Neural progenitor cell (in vitro differentiated cells): ENCODE measurements at regions not wholly inside any gene's neighbourhood (a gene's known extent, or its start where the extent isn't known, plus 50 kb on each side); places are given as distances from the start of the nearest gene placed in this dataset.

ENCODE experiments used
- DNase-seq: peaks from one replicate; pipeline ENCODE4 v3.0.0-alpha.2; 2016; ENCODE audit warnings: low spot score
- H2AFZ ChIP-seq: fragments of 200-600 bp; sonication (generic); replicated peaks from 2 replicates; pipeline ENCODE4 v1.6.1; 2016; ENCODE audit warnings: antibody characterized with exemption
- H3F3A ChIP-seq: fragments of 200-600 bp; sonication (generic); 2 replicates; pipeline ENCODE4 v1.6.1; 2016; ENCODE audit warnings: antibody characterized with exemption, low read depth
- H3K27ac ChIP-seq: fragments of 200-600 bp; sonication (generic); 2 replicates; pipeline ENCODE4 v1.5.1; 2016; ENCODE audit warnings: mild to moderate bottlenecking
- H3K27me3 ChIP-seq: fragments of 200-600 bp; sonication (generic); 2 replicates; pipeline ENCODE4 v1.6.1; 2016; ENCODE audit warnings: mild to moderate bottlenecking, moderate library complexity
- H3K36me3 ChIP-seq: fragments of 200-600 bp; sonication (generic); 2 replicates; pipeline ENCODE4 v1.5.1; 2016
- H3K4me1 ChIP-seq: fragments of 200-600 bp; sonication (generic); 2 replicates; pipeline ENCODE4 v1.6.1; 2016; ENCODE audit warnings: mixed run types
- H3K4me2 ChIP-seq: fragments of 200-600 bp; sonication (generic); 2 replicates; pipeline ENCODE4 v1.6.1; 2016
- H3K4me3 ChIP-seq: fragments of 200-600 bp; sonication (generic); 2 replicates; pipeline ENCODE4 v1.5.1; 2016
- H3K79me2 ChIP-seq: fragments of 200-600 bp; sonication (generic); 2 replicates; pipeline ENCODE4 v1.6.1; 2016; ENCODE audit warnings: low read depth
- H3K9ac ChIP-seq: fragments of 200-600 bp; sonication (generic); 2 replicates; pipeline ENCODE4 v1.6.1; 2016
- H3K9me3 ChIP-seq: fragments of 200-600 bp; sonication (generic); 2 replicates; pipeline ENCODE4 v1.5.1; 2016; ENCODE audit warnings: low read depth
- H4K20me1 ChIP-seq: fragments of 200-600 bp; sonication (generic); 2 replicates; pipeline ENCODE4 v1.6.1; 2016; ENCODE audit warnings: low read depth
- H3K27ac Mint-ChIP-seq: 3 replicates; pipeline ENCODE4 v1.8.0; 2021; ENCODE audit warnings: mixed read lengths
- H3K27me3 Mint-ChIP-seq: 2 replicates; pipeline ENCODE4 v1.8.0; 2022; ENCODE audit warnings: low read depth, mild to moderate bottlenecking, inconsistent platforms, moderate library complexity, mixed read lengths; ENCODE audit not compliant: insufficient read depth
- H3K36me3 Mint-ChIP-seq: 3 replicates; pipeline ENCODE4 v1.8.0; 2021; ENCODE audit warnings: mixed read lengths
- H3K4me1 Mint-ChIP-seq: 3 replicates; pipeline ENCODE4 v1.8.0; 2021; ENCODE audit warnings: mixed read lengths
- H3K4me3 Mint-ChIP-seq: 3 replicates; pipeline ENCODE4 v1.8.0; 2021; ENCODE audit warnings: mild to moderate bottlenecking, moderate library complexity, mixed read lengths
- H3K9me3 Mint-ChIP-seq: 3 replicates; pipeline ENCODE4 v1.8.0; 2020; ENCODE audit warnings: mixed read lengths
- EZH2 ChIP-seq: fragments of 200-600 bp; sonication (generic); IDR thresholded peaks from 2 replicates; pipeline ENCODE4 v1.6.1; 2017; ENCODE audit warnings: antibody characterized with exemption, mild to moderate bottlenecking, moderate library complexity
- EZH2phosphoT487 ChIP-seq: fragments of 200-600 bp; sonication (generic); IDR thresholded peaks from 2 replicates; pipeline ENCODE4 v1.6.1; 2017; ENCODE audit warnings: antibody characterized with exemption
- TF ChIP-seq, protein P1 (sequence below): fragments of 200-600 bp; sonication (generic); IDR thresholded peaks from 2 replicates; pipeline ENCODE4 v1.5.1; 2017; ENCODE audit warnings: antibody characterized with exemption, mild to moderate bottlenecking

DNA sequence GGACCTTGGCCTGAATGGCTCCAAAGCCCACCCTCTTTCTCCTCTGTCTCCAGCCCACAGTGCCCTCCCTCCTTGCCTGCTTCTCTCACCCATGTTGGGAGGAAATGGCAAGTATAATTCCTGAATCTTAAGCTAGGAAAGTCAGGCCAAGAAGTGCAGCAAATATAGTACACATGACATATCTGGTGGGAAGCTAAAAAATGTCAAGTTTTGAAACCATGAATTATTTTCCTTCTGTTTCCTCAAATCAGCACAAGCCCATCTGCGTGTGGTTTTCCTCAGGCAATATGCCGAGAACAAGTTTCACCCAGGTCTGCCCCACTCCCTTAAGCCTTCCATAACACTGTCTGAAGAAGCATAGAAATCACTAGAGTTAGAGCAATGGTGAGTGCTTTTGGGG lies 502.8 kb upstream of the CDH11 start:
- Histone ChIP-seq H3K9me3 (no peaks in the 10 kb centered on the region), H3K27me3 (no peaks in the 10 kb centered on the region), H3K36me3 (no peaks in the 10 kb centered on the region), H4K20me1 (no peaks in the 10 kb centered on the region), H3F3A (no peaks in the 10 kb centered on the region), H3K4me1 (no peaks in the 10 kb centered on the region), H2AFZ (no peak overlapping the region), H3K4me3 (no peak overlapping the region), H3K9ac (no peak overlapping the region), H3K79me2 (no peaks in the 10 kb centered on the region), H3K4me2 (no peak overlapping the region), H3K27ac (no peak overlapping the region)
- H3K27ac Mint-ChIP-seq, result no peak overlapping the region
- no peak overlapping the region for H3K4me3 Mint-ChIP-seq
- H3K36me3 Mint-ChIP-seq, result no peaks in the 10 kb centered on the region
- H3K9me3 Mint-ChIP-seq, result peaks cover 6% of the 10 kb centered on the region
- H3K27me3 Mint-ChIP-seq, result no peaks in the 10 kb centered on the region
- no peaks in the 10 kb centered on the region for H3K4me1 Mint-ChIP-seq
- no peak for DNase-seq
- TF ChIP-seq, protein P1, sequence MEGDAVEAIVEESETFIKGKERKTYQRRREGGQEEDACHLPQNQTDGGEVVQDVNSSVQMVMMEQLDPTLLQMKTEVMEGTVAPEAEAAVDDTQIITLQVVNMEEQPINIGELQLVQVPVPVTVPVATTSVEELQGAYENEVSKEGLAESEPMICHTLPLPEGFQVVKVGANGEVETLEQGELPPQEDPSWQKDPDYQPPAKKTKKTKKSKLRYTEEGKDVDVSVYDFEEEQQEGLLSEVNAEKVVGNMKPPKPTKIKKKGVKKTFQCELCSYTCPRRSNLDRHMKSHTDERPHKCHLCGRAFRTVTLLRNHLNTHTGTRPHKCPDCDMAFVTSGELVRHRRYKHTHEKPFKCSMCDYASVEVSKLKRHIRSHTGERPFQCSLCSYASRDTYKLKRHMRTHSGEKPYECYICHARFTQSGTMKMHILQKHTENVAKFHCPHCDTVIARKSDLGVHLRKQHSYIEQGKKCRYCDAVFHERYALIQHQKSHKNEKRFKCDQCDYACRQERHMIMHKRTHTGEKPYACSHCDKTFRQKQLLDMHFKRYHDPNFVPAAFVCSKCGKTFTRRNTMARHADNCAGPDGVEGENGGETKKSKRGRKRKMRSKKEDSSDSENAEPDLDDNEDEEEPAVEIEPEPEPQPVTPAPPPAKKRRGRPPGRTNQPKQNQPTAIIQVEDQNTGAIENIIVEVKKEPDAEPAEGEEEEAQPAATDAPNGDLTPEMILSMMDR, result no peak
- TF ChIP-seq EZH2phosphoT487 (no peak), EZH2 (no peak)

DNA sequence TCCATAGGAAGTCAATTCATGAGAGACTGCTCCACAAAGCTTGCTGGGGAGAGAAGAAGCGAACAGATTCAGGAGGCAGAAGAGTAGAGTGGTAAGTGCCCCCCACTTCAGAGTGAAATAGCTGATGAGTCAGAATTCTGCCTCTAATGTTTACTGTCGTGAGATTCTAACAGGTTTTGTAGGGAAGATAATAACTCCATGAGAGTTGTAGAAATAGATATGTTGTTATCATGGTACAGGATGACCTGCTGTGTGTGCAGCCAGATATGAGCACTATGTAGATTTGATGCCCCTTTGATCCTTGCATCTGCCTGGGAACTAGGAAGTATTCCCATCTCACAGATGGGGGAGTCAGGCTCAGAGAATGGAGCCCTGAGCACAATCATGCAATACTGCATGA lies 502.4 kb upstream of the CDH11 start:
- peaks cover 6% of the 10 kb centered on the region for H3K9me3 Mint-ChIP-seq
- no peak for TF ChIP-seq EZH2phosphoT487
- H3K9me3 ChIP-seq, result no peaks in the 10 kb centered on the region
- no peak overlapping the region for H3K27ac ChIP-seq
- H3K27me3 ChIP-seq, result no peaks in the 10 kb centered on the region
- no peak overlapping the region for H3K4me2 ChIP-seq
- H3K4me3 Mint-ChIP-seq, result no peak overlapping the region
- H3K36me3 Mint-ChIP-seq, result no peaks in the 10 kb centered on the region
- no peaks in the 10 kb centered on the region for H3K79me2 ChIP-seq
- H3K27ac Mint-ChIP-seq, result no peak overlapping the region
- no peaks in the 10 kb centered on the region for H3K4me1 ChIP-seq
- no peaks in the 10 kb centered on the region for H3K4me1 Mint-ChIP-seq
- H3K36me3 ChIP-seq, result no peaks in the 10 kb centered on the region
- DNase-seq, result no peak
- H4K20me1 ChIP-seq, result no peaks in the 10 kb centered on the region
- no peak overlapping the region for H2AFZ ChIP-seq
- no peaks in the 10 kb centered on the region for H3K27me3 Mint-ChIP-seq
- H3K9ac ChIP-seq, result no peak overlapping the region
- H3F3A ChIP-seq, result no peaks in the 10 kb centered on the region
- no peak overlapping the region for H3K4me3 ChIP-seq

DNA sequence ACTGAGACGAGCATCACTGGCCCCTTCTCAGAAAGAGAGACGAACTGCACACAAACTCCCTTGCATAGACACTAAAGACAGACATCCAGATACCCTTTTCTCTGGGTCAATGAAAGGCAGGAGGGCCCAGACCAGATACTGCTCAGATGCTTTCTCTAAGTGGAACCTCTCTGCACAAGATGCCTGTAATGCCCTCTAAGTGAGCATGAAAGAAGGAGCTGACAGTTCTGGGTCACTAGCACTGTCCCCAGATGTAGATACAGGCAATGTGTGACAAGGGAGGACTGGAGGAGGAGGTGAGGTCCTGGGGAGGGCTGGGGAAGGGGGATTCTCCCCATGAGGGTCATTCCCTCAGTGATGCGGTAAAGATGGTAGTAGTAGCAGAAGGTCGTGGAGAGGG lies 501.0 kb upstream of the CDH11 start:
- Mint-ChIP-seq H3K9me3 (peaks cover 6% of the 10 kb centered on the region), H3K4me3 (no peak overlapping the region), H3K36me3 (no peaks in the 10 kb centered on the region), H3K27ac (no peak overlapping the region), H3K27me3 (no peaks in the 10 kb centered on the region), H3K4me1 (no peaks in the 10 kb centered on the region)
- Histone ChIP-seq H3K79me2 (no peaks in the 10 kb centered on the region), H2AFZ (no peak overlapping the region), H3K4me2 (no peak overlapping the region), H3K4me1 (no peaks in the 10 kb centered on the region), H3K4me3 (no peak overlapping the region), H3K27me3 (no peaks in the 10 kb centered on the region), H3K27ac (no peak overlapping the region), H3K9ac (no peak overlapping the region), H3F3A (no peaks in the 10 kb centered on the region), H3K36me3 (no peaks in the 10 kb centered on the region), H4K20me1 (no peaks in the 10 kb centered on the region), H3K9me3 (no peaks in the 10 kb centered on the region)
- TF ChIP-seq, protein P1, result no peak
- TF ChIP-seq EZH2phosphoT487 (no peak), EZH2 (no peak)
- no peak for DNase-seq

DNA sequence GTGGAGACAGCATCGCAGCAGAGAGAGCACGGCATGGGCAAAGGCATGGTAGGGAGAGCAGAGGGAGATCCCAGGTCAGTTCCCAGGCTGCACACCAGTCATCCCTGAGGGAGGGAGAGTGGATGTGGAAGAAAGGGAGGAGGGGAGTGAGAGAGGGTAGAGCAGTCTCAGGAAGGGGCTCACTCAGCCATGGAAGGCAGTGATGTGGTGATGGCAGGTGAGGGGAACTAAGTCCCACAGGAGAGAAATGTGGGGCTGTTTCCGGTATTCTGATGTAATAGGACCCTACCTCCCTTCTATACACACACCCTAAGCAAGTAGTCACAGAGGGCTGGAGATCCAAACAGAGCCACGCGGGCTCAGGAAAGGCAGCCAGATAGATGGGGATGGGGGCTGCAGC lies 500.3 kb upstream of the CDH11 start:
- peak overlapping the region; percentile 55 for H3K27ac Mint-ChIP-seq

More for the DNA sequence above, 500.3 kb upstream of the CDH11 start:
- Histone ChIP-seq H3K4me1 (no peaks in the 10 kb centered on the region), H4K20me1 (no peaks in the 10 kb centered on the region), H3K27me3 (no peaks in the 10 kb centered on the region), H3K36me3 (no peaks in the 10 kb centered on the region), H2AFZ (no peak overlapping the region), H3K4me3 (no peak overlapping the region), H3K9me3 (no peaks in the 10 kb centered on the region), H3K9ac (no peak overlapping the region), H3K4me2 (no peak overlapping the region), H3K27ac (no peak overlapping the region), H3K79me2 (no peaks in the 10 kb centered on the region), H3F3A (no peaks in the 10 kb centered on the region)
- Mint-ChIP-seq H3K4me1 (no peaks in the 10 kb centered on the region), H3K4me3 (no peak overlapping the region), H3K36me3 (no peaks in the 10 kb centered on the region), H3K9me3 (peaks cover 4% of the 10 kb centered on the region), H3K27me3 (no peaks in the 10 kb centered on the region)
- TF ChIP-seq EZH2 (no peak), EZH2phosphoT487 (no peak)
- TF ChIP-seq, protein P1, result no peak
- no peak for DNase-seq
